ENCODE measurements at regions not wholly inside any gene's neighbourhood (a gene's known extent, or its start where the extent isn't known, plus 50 kb on each side); places are given as distances from the start of the nearest gene placed in this dataset.

DNA sequence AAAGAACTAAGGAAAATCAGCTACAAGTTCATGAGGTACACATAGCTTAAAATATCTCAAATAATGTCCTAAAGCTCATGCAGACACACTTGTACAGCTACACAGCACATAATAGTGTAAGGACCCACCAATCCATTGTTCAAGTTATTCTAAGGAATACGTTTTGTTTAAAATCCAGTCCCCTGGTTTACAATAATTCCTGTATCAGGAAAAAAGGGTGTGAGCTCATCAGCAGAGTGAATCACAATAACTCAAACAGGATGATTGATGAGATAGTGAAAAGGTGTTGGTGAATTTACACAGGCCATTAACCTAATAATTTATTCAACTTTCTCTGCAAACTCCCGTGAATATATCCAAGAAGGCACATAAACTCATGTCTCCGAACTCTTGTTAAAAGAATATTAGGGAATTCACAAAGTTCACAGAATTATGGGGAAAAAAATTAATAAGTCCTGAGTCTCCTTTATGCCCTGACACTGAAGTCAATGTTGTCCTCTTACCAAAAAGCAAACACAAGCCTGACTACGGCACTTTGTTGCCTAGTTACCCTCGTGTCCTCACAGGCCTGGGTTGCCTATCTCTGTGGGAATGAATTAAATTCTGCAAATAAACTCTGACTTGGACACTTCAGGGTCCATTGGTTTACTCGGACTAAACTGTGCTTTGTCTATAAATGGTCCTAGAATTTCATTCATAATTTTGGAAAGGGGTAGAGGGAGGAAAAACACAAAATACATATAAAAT is 142.8 kb upstream of the PDE4D start:
- H3K9ac ChIP-seq (ENCODE audit: extremely low read depth, low read length, poor library complexity, severe bottlenecking): no peak overlapping the region
- 87 to 100% methylated on average over 3 to 6 of the region's 6 CpGs for WGBS, 2 experiments (ENCODE audit: insufficient coverage in 1 of 2, insufficient read length in 1 of 2)
- Mint-ChIP-seq H3K4me3 (no peak overlapping the region), H3K27ac (no peak overlapping the region), H3K9me3 (no peaks in the 10 kb centered on the region), H3K36me3 (ENCODE audit: low read depth) (no peaks in the 10 kb centered on the region), H3K27me3 (ENCODE audit: insufficient read depth) (no peaks in the 10 kb centered on the region), H3K4me1 (peaks cover 9% of the 10 kb centered on the region)
- H3K36me3 ChIP-seq (ENCODE audit: control insufficient read depth, insufficient read depth, low read length): no peaks in the 10 kb centered on the region
- no peak for DNase-seq
- H3K27me3 ChIP-seq (ENCODE audit: control insufficient read depth, insufficient read depth, low read length, poor library complexity, severe bottlenecking): no peaks in the 10 kb centered on the region
- H3K4me1 ChIP-seq (ENCODE audit: control insufficient read depth, insufficient read depth, low read length): no peaks in the 10 kb centered on the region
- no peak overlapping the region for H3K27ac ChIP-seq (ENCODE audit: low read depth, low read length)
- H3K9me3 ChIP-seq (ENCODE audit: control insufficient read depth, low read length): no peaks in the 10 kb centered on the region
- TF ChIP-seq CTCF (conservative IDR thresholded peaks at IDR 0.05): no peak
- no peak overlapping the region for H3K4me3 ChIP-seq (ENCODE audit: low read length)

DNA sequence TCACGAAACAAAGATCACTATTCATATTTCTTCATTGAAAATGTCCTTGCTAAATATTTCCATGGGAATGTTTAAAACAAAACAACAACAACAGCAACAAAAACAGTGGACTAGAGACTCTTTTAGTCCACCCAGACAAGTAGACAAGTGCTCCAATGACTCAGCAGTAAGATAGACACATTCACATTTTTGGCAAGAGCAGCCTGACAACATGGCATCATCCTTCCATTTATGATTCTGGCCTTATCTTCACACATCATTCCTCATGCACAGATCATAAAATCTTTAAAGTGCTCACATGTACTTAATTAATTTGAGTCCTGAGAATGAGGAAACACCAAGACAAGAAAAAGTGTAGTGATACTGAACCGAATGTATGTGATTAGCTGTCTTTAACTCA is 132.6 kb upstream of the PDE4D start:
- Histone ChIP-seq H3K27ac (ENCODE audit: low read depth, low read length) (no peak overlapping the region), H3K4me3 (ENCODE audit: low read length) (no peak overlapping the region), H3K9me3 (ENCODE audit: control insufficient read depth, low read length) (no peaks in the 10 kb centered on the region), H3K4me1 (ENCODE audit: control insufficient read depth, insufficient read depth, low read length) (no peaks in the 10 kb centered on the region), H3K36me3 (ENCODE audit: control insufficient read depth, insufficient read depth, low read length) (no peaks in the 10 kb centered on the region), H3K9ac (ENCODE audit: extremely low read depth, low read length, poor library complexity, severe bottlenecking) (no peak overlapping the region), H3K27me3 (ENCODE audit: control insufficient read depth, insufficient read depth, low read length, poor library complexity, severe bottlenecking) (no peaks in the 10 kb centered on the region)
- peaks cover 8% of the 10 kb centered on the region for H3K4me1 Mint-ChIP-seq
- H3K27ac Mint-ChIP-seq: no peak overlapping the region
- H3K27me3 Mint-ChIP-seq (ENCODE audit: insufficient read depth): no peaks in the 10 kb centered on the region
- no peak for TF ChIP-seq CTCF (conservative IDR thresholded peaks at IDR 0.05)
- no peaks in the 10 kb centered on the region for H3K36me3 Mint-ChIP-seq (ENCODE audit: low read depth)
- H3K9me3 Mint-ChIP-seq: no peaks in the 10 kb centered on the region
- DNase-seq: no peak
- WGBS, 2 experiments (ENCODE audit: insufficient coverage in 1 of 2, insufficient read length in 1 of 2): 83 to 100% methylated on average over 2 of the region's 2 CpGs
- H3K4me3 Mint-ChIP-seq: no peak overlapping the region

DNA sequence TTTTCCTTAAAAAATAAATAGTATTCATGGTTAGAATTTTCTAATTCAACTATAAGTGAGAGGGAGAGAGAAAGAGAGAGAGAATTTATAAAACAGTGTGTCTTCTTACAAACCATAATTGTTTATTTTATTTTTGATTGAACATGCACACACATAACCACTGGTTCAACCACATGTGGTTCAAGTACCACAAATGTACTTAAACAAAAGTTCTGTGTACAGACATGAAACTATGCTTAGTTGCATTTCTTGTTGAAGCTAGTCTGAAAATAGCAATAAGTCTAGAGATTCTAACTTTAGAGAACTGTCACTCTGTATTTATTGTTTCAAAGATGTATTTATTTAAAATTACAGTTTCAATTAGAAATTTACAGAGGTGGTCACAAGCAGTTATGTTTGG is 130.6 kb upstream of the PDE4D start:
- Histone ChIP-seq H3K27me3 (ENCODE audit: control insufficient read depth, insufficient read depth, low read length, poor library complexity, severe bottlenecking) (no peaks in the 10 kb centered on the region), H3K9me3 (ENCODE audit: control insufficient read depth, low read length) (no peaks in the 10 kb centered on the region), H3K4me1 (ENCODE audit: control insufficient read depth, insufficient read depth, low read length) (no peaks in the 10 kb centered on the region), H3K4me3 (ENCODE audit: low read length) (no peak overlapping the region), H3K27ac (ENCODE audit: low read depth, low read length) (no peak overlapping the region), H3K9ac (ENCODE audit: extremely low read depth, low read length, poor library complexity, severe bottlenecking) (no peak overlapping the region), H3K36me3 (ENCODE audit: control insufficient read depth, insufficient read depth, low read length) (no peaks in the 10 kb centered on the region)
- Mint-ChIP-seq H3K4me1 (peaks cover 4% of the 10 kb centered on the region), H3K27ac (no peak overlapping the region), H3K4me3 (no peak overlapping the region), H3K36me3 (ENCODE audit: low read depth) (no peaks in the 10 kb centered on the region), H3K9me3 (no peaks in the 10 kb centered on the region), H3K27me3 (ENCODE audit: insufficient read depth) (no peaks in the 10 kb centered on the region)
- no peak for TF ChIP-seq CTCF (conservative IDR thresholded peaks at IDR 0.05)
- no peak for DNase-seq
